ENCODE measurements at regions not wholly inside any gene's neighbourhood (a gene's known extent, or its start where the extent isn't known, plus 50 kb on each side); places are given as distances from the start of the nearest gene placed in this dataset.
A peak's percentile ranks its signal among the peaks of the same experiment; 100 is the strongest.

- DNase-seq: no peak
- TF ChIP-seq POLR2A (IDR thresholded peaks at IDR 0.05) (no peak), CTCF (IDR thresholded peaks at IDR 0.05) (peak in 1 of 6 experiments; percentile 22)
- intact Hi-C loops (cut with DNase I): no loop called here
- Histone ChIP-seq H3K4me3 (no peak overlapping the region), H3K4me1 (peaks cover 22 to 76% (median 40%) of the 10 kb centered on the region in 3 donors), H3K36me3 (no peaks in the 10 kb centered on the region), H3K9me3 (no peaks in the 10 kb centered on the region), H3K27ac (no peak overlapping the region), H3K27me3 (no peaks in the 10 kb centered on the region)
- WGBS, 2 donors: 61 to 79% methylated on average over 4 to 14 of the region's 22 CpGs
Observed at GRCh38 chr20:50281831-50282591, 91.4 kb downstream of the CEBPB start.

- Histone ChIP-seq H3K27ac (peak overlapping the region; percentile 16 to 87 (median 79)), H3K36me3 (no peaks in the 10 kb centered on the region), H3K9me3 (no peaks in the 10 kb centered on the region), H3K4me1 (peaks cover 22 to 76% (median 40%) of the 10 kb centered on the region in 3 donors), H3K27me3 (no peaks in the 10 kb centered on the region), H3K4me3 (no peak overlapping the region)
- DNase-seq: no peak
- intact Hi-C loops (cut with DNase I): no loop called here
- 71 to 78% methylated on average over 14 to 16 of the region's 17 CpGs for WGBS, 2 donors
- no peak for TF ChIP-seq POLR2A (IDR thresholded peaks at IDR 0.05)
- TF ChIP-seq CTCF (IDR thresholded peaks at IDR 0.05): no peak
Observed at GRCh38 chr20:50282592-50283241, 92.1 kb downstream of the CEBPB start.

- DNase-seq: no peak
- H3K9me3 ChIP-seq: no peaks in the 10 kb centered on the region
- H3K4me1 ChIP-seq: peaks cover 22 to 71% (median 37%) of the 10 kb centered on the region in 3 donors
- no peak for TF ChIP-seq POLR2A (IDR thresholded peaks at IDR 0.05)
- no peak for TF ChIP-seq CTCF (IDR thresholded peaks at IDR 0.05)
- peak overlapping the region; percentile 72 to 87 (median 84) for H3K27ac ChIP-seq
- intact Hi-C loops (cut with DNase I): no loop called here
- 81 to 82% methylated on average over 3 to 4 of the region's 7 CpGs for WGBS, 2 donors
- H3K36me3 ChIP-seq: no peaks in the 10 kb centered on the region
- no peak overlapping the region for H3K4me3 ChIP-seq
- H3K27me3 ChIP-seq: no peaks in the 10 kb centered on the region
Observed at GRCh38 chr20:50283370-50283769, 92.7 kb downstream of the CEBPB start.

- TF ChIP-seq CTCF (IDR thresholded peaks at IDR 0.05) (no peak), POLR2A (IDR thresholded peaks at IDR 0.05) (peak in 1 of 4 donors; percentile 27)
- Histone ChIP-seq H3K36me3 (no peaks in the 10 kb centered on the region), H3K9me3 (no peaks in the 10 kb centered on the region), H3K4me3 (no peak overlapping the region), H3K4me1 (peaks cover 15 to 63% (median 30%) of the 10 kb centered on the region in 3 donors), H3K27me3 (no peaks in the 10 kb centered on the region), H3K27ac (peak overlapping the region; percentile 72 to 87 (median 84))
- DNase-seq: no peak
- intact Hi-C loops (cut with DNase I): no loop called here
- WGBS, 2 donors: 58 to 60% methylated on average over 17 to 20 of the region's 24 CpGs
Observed at GRCh38 chr20:50283922-50284810, 93.5 kb downstream of the CEBPB start.
